ENCODE measurements at regions not wholly inside any gene's neighbourhood (a gene's known extent, or its start where the extent isn't known, plus 50 kb on each side); places are given as distances from the start of the nearest gene placed in this dataset.
"Not testable (repeated sequence)": the region's sequence is repeated elsewhere in the genome, so short reads cannot be mapped to it uniquely, and the experiment has no call there.

- no peaks in the 10 kb centered on the region for H3K4me1 Mint-ChIP-seq
- DNase-seq (no peak), ATAC-seq (ENCODE audit: low read depth in 2 of 2) (no peak)
- no peak overlapping the region for H3K4me3 Mint-ChIP-seq
- no peaks in the 10 kb centered on the region for H3K36me3 Mint-ChIP-seq
- H3K27ac Mint-ChIP-seq: no peak overlapping the region
- H3K9me3 Mint-ChIP-seq: no peaks in the 10 kb centered on the region
- H3K27me3 Mint-ChIP-seq: no peaks in the 10 kb centered on the region
These were observed 1653.3 kb upstream of the TMEFF2 start for GRCh38 chr2:193847991-193848390.

DNA sequence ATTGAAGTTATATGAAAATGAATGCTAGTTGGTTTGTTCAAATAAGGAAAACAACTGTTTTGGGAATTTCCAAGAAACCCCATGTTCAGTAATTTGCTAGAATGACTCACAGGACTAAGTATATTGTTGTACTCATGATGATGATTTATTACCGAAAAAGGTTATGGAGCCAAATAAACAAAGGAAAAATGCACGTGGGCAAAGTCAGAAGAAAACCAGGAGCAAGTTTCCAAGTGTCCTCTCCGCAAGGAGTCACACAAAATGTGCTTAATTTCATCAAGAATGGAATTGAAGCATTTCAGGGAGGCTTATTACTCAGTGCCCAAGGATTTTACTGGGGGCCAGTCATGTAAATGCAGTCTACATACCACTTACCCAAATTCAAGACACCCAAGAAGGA is 1652.4 kb upstream of the TMEFF2 start:
- peak overlapping the region in 1 of 6 donors; percentile 80 for H3K27ac Mint-ChIP-seq
- H3K36me3 Mint-ChIP-seq: no peaks in the 10 kb centered on the region
- H3K4me1 Mint-ChIP-seq: no peaks in the 10 kb centered on the region
- no peaks in the 10 kb centered on the region for H3K27me3 Mint-ChIP-seq
- no peak overlapping the region for H3K4me3 Mint-ChIP-seq
- ATAC-seq (ENCODE audit: low read depth in 2 of 2) (no peak), DNase-seq (no peak)
- H3K9me3 Mint-ChIP-seq: no peaks in the 10 kb centered on the region

DNA sequence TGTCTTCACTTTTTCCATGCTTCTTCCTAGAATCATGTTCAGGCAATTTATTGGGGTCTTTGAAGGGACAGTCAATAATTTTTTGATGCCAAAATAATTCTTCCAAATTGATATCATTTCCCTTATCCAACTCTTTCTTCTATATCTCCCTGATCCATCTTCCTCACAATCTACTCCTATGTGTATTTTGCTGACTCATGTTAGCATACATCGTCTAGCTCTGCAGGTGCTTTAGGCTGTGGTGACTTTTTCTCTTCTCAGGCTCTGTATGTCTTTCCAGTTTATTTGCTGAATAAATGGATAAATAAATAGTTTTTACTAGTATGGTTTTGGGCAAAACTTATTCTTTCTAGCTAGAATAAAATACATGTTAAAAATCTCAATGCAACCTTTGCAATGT is 1650.9 kb upstream of the TMEFF2 start:
- DNase-seq (no peak), ATAC-seq (ENCODE audit: low read depth in 2 of 2) (no peak)
- H3K27me3 Mint-ChIP-seq: no peaks in the 10 kb centered on the region
- H3K27ac Mint-ChIP-seq: no peak overlapping the region
- H3K4me1 Mint-ChIP-seq: no peaks in the 10 kb centered on the region
- H3K4me3 Mint-ChIP-seq: no peak overlapping the region
- no peaks in the 10 kb centered on the region for H3K9me3 Mint-ChIP-seq
- H3K36me3 Mint-ChIP-seq: no peaks in the 10 kb centered on the region

DNA sequence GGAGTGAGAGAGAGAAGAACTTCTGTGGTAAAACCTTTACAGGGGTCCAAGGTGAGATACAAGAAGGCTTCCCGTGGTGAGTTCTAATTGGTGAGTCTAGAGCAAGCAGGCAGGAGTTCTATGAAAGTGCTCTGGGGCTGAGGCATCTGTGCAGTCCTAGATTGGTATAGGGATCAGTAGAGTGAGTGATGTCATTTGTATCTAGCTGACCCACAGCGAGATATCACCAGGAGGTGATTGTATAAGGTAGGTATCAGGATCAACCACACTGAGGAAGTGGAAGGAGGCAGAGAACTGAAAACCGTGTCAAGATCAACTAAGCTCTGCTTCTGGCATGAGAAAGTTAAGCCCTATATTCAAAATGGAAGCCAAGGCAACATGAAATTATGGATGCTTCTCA is 1648.9 kb upstream of the TMEFF2 start:
- H3K4me1 Mint-ChIP-seq: no peaks in the 10 kb centered on the region
- no peak overlapping the region for H3K27ac Mint-ChIP-seq
- H3K4me3 Mint-ChIP-seq: peak overlapping the region in 1 of 8 donors; percentile 35
- no peaks in the 10 kb centered on the region for H3K27me3 Mint-ChIP-seq
- ATAC-seq (ENCODE audit: low read depth in 2 of 2): no peak
- no peaks in the 10 kb centered on the region for H3K9me3 Mint-ChIP-seq
- no peaks in the 10 kb centered on the region for H3K36me3 Mint-ChIP-seq
- DNase-seq: no peak

- ATAC-seq (ENCODE audit: low read depth in 2 of 2) (no peak), DNase-seq (no peak)
- H3K9me3 Mint-ChIP-seq: no peaks in the 10 kb centered on the region
- no peaks in the 10 kb centered on the region for H3K27me3 Mint-ChIP-seq
- no peak overlapping the region for H3K4me3 Mint-ChIP-seq
- no peaks in the 10 kb centered on the region for H3K36me3 Mint-ChIP-seq
- no peaks in the 10 kb centered on the region for H3K4me1 Mint-ChIP-seq
- no peak overlapping the region for H3K27ac Mint-ChIP-seq
These were observed 1646.8 kb upstream of the TMEFF2 start for GRCh38 chr2:193841384-193842150.

- DNase-seq: no peak
- no peaks in the 10 kb centered on the region for H3K36me3 Mint-ChIP-seq
- ATAC-seq (ENCODE audit: low read depth in 2 of 2): no peak
- no peak overlapping the region for H3K27ac Mint-ChIP-seq
- H3K4me1 Mint-ChIP-seq: no peaks in the 10 kb centered on the region
- no peak overlapping the region for H3K4me3 Mint-ChIP-seq
- H3K9me3 Mint-ChIP-seq: peaks cover 0 to 12% (median 4%) of the 10 kb centered on the region in 7 donors
- no peaks in the 10 kb centered on the region for H3K27me3 Mint-ChIP-seq
These were observed 1642.5 kb upstream of the TMEFF2 start for GRCh38 chr2:193837111-193837738.

- H3K36me3 Mint-ChIP-seq; H3K4me1 Mint-ChIP-seq; H3K4me3 Mint-ChIP-seq; H3K27me3 Mint-ChIP-seq; ATAC-seq (ENCODE audit: low read depth in 2 of 2); DNase-seq: not testable (repeated sequence)
- Mint-ChIP-seq H3K27ac (peak overlapping the region in 1 of 6 donors; percentile 7), H3K9me3 (peaks cover 0 to 12% (median 4%) of the 10 kb centered on the region in 7 donors)
These were observed 1641.8 kb upstream of the TMEFF2 start for GRCh38 chr2:193836424-193837006.

DNA sequence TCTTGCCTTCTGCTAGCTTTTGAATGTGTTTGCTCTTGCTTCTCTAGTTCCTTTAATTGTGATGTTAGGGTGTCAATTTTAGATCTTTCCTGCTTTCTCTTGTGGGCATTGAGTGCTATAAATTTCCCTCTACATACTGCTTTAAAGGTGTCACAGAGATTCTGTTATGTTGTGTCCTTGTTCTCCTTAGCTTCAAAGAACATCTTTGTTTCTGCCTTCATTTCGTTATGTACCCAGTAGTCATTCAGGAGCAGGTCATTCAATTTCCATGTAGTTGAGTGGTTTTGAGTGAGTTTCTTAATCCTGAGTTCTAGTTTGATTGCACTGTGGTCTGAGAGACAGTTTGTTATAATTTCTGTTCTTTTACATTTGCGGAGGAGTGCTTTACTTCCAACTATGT is 1639.2 kb upstream of the TMEFF2 start:
- H3K9me3 Mint-ChIP-seq: peaks cover 0 to 12% (median 4%) of the 10 kb centered on the region in 7 donors
- ATAC-seq (ENCODE audit: low read depth in 2 of 2); H3K4me3 Mint-ChIP-seq; DNase-seq; H3K27ac Mint-ChIP-seq; H3K27me3 Mint-ChIP-seq; H3K36me3 Mint-ChIP-seq; H3K4me1 Mint-ChIP-seq: not testable (repeated sequence)

GRCh38 chr2:193824474-193824873 is 1629.7 kb upstream of the TMEFF2 start:
- Mint-ChIP-seq H3K4me1 (no peaks in the 10 kb centered on the region), H3K9me3 (peaks cover 0 to 16% (median 4%) of the 10 kb centered on the region in 7 donors), H3K27ac (no peak overlapping the region), H3K27me3 (no peaks in the 10 kb centered on the region), H3K36me3 (no peaks in the 10 kb centered on the region), H3K4me3 (no peak overlapping the region)
- DNase-seq (no peak), ATAC-seq (ENCODE audit: low read depth in 2 of 2) (no peak)

DNA sequence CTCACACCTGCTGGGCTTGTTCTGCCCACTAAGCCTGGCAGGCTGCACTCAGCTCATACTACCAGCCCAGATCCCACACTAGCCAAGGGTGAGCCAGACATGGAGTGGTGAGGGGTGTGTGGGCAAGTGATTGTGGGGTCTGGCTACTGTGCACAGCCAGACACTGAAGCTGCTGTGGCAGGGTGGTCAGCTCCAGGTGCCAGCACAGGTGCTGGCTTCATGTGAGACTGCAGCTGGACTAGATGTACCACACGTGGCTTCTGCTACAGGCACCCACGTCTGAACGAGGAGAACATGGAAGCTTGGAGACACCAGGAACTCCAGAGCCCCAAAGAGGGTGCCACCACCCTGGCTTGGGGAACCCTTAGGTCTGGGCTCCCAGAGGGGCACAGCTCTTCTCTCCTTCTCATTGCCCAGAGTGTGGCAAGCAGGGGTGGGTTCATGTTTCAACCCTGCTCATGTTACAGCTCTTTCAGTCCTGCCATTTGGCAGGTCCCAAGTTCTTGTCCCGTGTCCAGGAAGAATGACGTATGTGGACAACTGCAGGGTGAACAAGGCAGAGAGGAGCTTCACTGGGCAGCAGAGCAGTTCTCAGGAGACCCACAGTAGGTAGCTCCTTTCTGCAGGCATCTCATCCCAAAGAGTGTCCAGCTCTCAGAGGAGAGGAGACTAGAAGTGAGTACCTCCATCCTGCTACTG is 1624.2 kb upstream of the TMEFF2 start:
- peak overlapping the region in 2 of 8 donors; percentile 10 to 47 for H3K4me3 Mint-ChIP-seq
- no peaks in the 10 kb centered on the region for H3K27me3 Mint-ChIP-seq
- no peaks in the 10 kb centered on the region for H3K36me3 Mint-ChIP-seq
- DNase-seq: no peak
- no peak overlapping the region for H3K27ac Mint-ChIP-seq
- H3K4me1 Mint-ChIP-seq: no peaks in the 10 kb centered on the region
- peaks cover 0 to 13% (median 6%) of the 10 kb centered on the region in 7 donors for H3K9me3 Mint-ChIP-seq
- no peak for ATAC-seq (ENCODE audit: low read depth in 2 of 2)

- ATAC-seq (ENCODE audit: low read depth in 2 of 2) (no peak), DNase-seq (no peak)
- H3K9me3 Mint-ChIP-seq: peaks cover 0 to 4% (median 0%) of the 10 kb centered on the region in 7 donors
- no peak overlapping the region for H3K27ac Mint-ChIP-seq
- H3K27me3 Mint-ChIP-seq: no peaks in the 10 kb centered on the region
- no peaks in the 10 kb centered on the region for H3K4me1 Mint-ChIP-seq
- no peak overlapping the region for H3K4me3 Mint-ChIP-seq
- H3K36me3 Mint-ChIP-seq: no peaks in the 10 kb centered on the region
These were observed 1621.3 kb upstream of the TMEFF2 start for GRCh38 chr2:193816008-193816407.

DNA sequence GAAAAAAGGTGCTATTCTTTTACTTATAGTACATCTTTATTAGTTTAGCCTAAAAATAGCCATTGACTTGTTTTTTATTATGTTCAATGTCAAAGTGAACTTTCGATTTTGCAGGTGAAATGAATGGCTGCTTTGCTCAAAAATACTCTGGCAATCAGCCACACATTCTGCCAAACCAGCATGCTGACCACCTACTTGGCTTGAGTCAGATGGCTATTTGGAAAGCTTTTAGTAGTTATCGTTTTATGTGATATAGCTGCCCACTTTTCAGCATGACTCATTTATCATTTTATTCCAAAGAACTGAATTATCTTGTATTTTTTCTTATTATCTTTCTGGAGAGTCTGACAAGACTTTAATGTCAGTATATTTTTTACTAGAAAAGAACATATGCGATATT is 1615.8 kb upstream of the TMEFF2 start:
- H3K4me1 Mint-ChIP-seq: no peaks in the 10 kb centered on the region

GRCh38 chr2:193808877-193809276 is 1614.1 kb upstream of the TMEFF2 start:
- no peaks in the 10 kb centered on the region for H3K36me3 Mint-ChIP-seq
- H3K9me3 Mint-ChIP-seq: no peaks in the 10 kb centered on the region
- DNase-seq (no peak), ATAC-seq (ENCODE audit: low read depth in 2 of 2) (no peak)
- no peaks in the 10 kb centered on the region for H3K4me1 Mint-ChIP-seq
- H3K4me3 Mint-ChIP-seq: no peak overlapping the region
- no peaks in the 10 kb centered on the region for H3K27me3 Mint-ChIP-seq
- H3K27ac Mint-ChIP-seq: no peak overlapping the region

More for the DNA sequence above, 1615.8 kb upstream of the TMEFF2 start:
- no peaks in the 10 kb centered on the region for H3K27me3 Mint-ChIP-seq
- no peak overlapping the region for H3K27ac Mint-ChIP-seq
- DNase-seq (no peak), ATAC-seq (ENCODE audit: low read depth in 2 of 2) (no peak)
- no peaks in the 10 kb centered on the region for H3K9me3 Mint-ChIP-seq
- H3K36me3 Mint-ChIP-seq: no peaks in the 10 kb centered on the region
- no peak overlapping the region for H3K4me3 Mint-ChIP-seq
